Peyer's patch (tissue), 4 donors: ENCODE measurements at regions not wholly inside any gene's neighbourhood (a gene's known extent, or its start where the extent isn't known, plus 50 kb on each side); places are given as distances from the start of the nearest gene placed in this dataset.

Experiments
- POLR2A ChIP-seq, 2 donors: fragments of 450-650 bp; IDR thresholded peaks; one replicate each; pipeline ENCODE4 v1.5.1; 2017; ENCODE audit warnings: antibody characterized with exemption in 2 of 2, mild to moderate bottlenecking in 2 of 2, moderate library complexity in 2 of 2
- TF ChIP-seq, protein P1 (sequence below), 6 experiments: fragments of 450-650 bp in 4 of 6; fragments of 200-600 bp in 2 of 6; sonication (generic) in 1 of 6; IDR thresholded peaks; one replicate each; pipeline ENCODE4 v1.5.1; 2017 to 2019; ENCODE audit warnings: antibody characterized with exemption in 6 of 6, mild to moderate bottlenecking in 3 of 6, moderate library complexity in 1 of 6

DNA sequence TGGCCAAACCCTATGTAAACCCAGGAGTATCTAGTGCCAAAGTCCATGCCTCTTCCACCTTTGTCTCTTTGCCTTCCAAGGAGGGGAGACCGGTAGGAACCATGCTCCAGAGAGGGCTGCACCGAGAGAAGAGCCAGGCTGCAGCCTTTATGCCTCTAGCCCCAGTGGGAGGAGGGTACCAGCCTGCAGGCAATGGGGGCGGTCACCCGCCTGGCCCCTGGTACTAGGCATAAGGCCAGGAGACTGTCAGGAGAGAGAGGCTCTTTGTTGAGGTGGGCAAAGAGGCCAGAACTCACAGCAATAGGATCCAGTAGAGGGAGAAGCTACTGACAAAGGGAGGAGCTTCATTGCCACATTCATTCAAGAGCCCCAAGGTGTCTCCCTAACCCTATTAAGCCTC, 146.6 kb upstream of the PDE1C start:
- TF ChIP-seq, protein P1, sequence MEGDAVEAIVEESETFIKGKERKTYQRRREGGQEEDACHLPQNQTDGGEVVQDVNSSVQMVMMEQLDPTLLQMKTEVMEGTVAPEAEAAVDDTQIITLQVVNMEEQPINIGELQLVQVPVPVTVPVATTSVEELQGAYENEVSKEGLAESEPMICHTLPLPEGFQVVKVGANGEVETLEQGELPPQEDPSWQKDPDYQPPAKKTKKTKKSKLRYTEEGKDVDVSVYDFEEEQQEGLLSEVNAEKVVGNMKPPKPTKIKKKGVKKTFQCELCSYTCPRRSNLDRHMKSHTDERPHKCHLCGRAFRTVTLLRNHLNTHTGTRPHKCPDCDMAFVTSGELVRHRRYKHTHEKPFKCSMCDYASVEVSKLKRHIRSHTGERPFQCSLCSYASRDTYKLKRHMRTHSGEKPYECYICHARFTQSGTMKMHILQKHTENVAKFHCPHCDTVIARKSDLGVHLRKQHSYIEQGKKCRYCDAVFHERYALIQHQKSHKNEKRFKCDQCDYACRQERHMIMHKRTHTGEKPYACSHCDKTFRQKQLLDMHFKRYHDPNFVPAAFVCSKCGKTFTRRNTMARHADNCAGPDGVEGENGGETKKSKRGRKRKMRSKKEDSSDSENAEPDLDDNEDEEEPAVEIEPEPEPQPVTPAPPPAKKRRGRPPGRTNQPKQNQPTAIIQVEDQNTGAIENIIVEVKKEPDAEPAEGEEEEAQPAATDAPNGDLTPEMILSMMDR (IDR thresholded peaks at IDR 0.05): no peak
- TF ChIP-seq POLR2A (IDR thresholded peaks at IDR 0.05): no peak
